ENCODE measurements at regions not wholly inside any gene's neighbourhood (a gene's known extent, or its start where the extent isn't known, plus 50 kb on each side); places are given as distances from the start of the nearest gene placed in this dataset.

DNA sequence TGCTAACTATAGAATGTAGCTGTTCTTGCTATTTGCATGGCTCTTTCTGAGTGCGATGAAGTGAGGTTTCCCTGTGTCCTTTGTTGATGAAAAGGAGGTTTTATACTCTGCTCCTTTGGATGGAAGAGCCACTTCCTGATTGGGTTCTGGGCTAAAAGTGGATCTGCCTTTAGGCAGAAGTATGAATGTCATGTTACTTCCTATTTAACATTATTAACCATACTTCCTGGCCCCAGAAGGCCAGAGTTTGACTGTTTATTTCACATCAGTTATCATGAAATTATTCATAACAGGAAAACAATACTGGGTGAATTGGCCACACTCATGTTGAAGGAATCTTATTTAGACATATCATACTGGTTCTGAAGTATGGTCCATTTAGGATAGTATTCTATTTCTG lies 386.2 kb downstream of the PCDH7 start:
- no peak for DNase-seq (ENCODE audit: low spot score)

DNA sequence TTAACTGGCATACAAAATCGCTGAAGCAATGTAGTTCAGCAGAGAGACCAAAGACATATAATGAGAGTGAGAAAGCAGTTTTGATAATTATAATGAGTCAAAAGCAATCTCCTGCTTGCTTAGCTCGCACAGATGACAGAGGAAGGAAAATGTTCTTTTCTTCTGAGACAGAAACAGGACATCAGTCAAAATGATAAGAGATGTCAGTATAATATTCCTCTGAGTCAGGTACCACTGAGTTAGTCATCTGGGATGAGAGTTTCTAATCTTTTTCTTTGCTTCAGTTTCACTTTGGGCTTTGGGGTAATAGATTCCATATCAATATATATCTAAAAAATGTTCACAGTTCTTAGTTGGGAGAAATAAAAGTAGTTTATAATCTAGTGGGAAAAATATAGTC lies 387.2 kb downstream of the PCDH7 start:
- no peak for DNase-seq (ENCODE audit: low spot score)

DNA sequence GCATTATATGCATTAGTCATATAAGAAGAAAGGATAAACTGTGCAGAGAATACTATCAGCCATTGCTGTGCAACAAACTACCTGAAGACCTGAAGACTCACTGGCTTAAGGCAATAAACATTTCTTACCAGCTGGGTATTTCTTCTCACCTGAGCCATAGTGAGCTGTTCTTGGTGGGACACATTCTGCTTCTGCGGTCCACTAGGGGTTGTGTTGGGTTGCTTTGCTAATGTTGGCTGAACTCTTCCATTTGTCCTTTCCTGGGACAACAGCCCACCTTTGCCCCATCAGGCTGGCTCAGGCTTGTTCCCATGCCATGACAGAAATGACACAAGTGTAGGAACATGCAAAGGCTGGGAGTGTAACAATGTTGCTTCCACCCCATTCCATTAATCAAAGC lies 388.6 kb downstream of the PCDH7 start:
- DNase-seq (ENCODE audit: low spot score) = no peak

DNA sequence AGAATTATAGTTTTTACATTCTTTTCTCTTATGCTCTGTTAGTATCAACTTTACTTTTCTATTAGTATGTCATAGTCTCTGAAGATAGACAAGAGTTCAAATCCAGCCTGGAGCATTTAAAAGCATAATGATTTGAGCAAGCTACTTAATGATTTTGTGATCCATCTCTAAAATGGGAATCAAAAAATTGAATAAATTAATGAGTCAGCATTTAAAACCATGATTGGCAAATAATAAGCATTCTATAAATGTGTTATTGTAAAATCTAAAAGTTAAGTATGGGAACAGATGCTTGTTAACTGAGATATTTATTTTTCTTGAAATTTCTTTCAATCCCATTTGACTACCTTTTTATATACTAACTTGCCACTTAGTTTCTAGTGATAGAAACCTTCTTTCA lies 391.6 kb downstream of the PCDH7 start:
- DNase-seq (ENCODE audit: low spot score) = no peak

DNA sequence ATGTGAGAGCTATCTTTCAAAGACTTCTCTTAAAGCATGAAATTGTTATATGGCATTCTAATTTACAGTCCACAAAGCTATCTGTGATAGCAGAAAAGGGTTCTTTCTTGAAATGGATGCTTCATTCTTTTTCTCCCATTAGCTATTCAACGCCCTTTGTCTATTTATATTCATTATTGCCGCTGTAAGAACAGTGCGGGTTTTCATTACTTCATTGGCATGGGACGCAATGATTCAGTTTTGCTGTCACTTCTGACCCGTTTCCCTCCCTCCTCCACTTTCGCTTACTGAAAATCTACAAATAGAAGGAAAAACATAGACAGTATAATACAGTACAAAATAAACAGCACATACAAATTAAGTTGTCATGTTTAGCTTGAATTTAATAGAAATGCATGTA lies 394.6 kb downstream of the PCDH7 start:
- DNase-seq (ENCODE audit: low spot score) = peak; percentile 69

DNA sequence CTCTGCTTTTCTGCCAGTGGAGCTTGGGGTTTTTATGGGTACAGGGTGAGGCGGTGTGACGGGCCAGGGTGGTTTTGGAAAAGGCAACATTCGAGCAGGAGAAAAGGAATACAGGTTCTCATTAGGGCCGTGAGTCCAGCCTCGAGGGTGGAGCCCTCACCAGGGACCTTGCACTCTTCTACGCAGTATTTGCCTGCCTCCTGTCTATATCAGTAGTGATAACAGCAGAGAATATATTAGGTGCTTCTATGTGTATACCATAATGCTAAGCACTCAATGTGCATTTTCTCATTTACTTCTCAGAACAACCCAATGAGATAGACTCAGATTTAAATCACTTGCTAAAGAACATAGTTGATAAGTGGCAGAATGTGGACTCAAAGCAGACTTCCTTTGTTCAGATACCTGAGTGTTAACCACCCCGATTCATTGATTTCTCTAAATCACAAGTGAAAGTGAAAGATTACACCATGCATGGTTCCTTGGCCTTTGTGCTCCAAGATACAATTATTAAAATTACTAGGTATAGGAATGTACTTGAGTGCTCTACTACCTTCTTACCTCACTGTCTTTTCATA lies 403.9 kb downstream of the PCDH7 start:
- DNase-seq (ENCODE audit: low spot score) = no peak

DNA sequence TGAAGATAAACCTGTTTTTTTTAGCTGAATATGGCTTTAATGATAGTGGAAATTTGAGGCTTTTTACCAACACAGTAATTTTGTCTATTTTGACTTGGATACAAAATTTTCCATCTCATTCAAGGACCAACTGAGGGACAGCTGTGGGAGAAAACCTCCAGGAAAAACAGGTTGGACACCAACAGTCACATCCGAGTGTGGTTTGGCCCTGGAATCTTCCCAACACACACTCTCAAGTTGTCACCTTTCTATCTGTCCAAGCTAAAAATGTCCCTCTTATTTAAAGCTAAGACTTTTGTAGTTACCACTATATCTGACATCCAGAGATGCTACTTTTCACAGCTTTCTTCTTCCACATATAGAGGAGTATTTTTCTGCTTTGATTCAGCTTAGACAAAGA lies 404.9 kb downstream of the PCDH7 start:
- no peak for DNase-seq (ENCODE audit: low spot score)

DNA sequence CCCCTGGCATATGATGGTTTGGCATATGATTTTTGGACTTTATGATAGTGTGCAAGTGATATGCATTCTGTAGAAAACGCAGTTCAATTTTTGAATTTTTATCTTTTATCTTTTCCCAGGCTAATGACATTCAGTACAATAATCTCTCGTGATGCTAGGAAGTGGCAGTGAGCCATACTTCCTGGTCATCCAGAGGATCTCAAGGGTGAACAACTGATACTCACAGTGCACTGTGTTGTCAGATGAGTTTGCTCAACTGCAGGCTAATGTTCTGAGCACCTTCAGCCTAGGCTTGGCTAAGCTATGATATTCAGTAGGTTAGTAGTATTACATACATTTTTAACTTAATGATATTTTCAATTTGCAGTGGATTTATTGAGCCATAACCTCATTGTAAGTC lies 405.3 kb downstream of the PCDH7 start:
- no peak for DNase-seq (ENCODE audit: low spot score)

DNA sequence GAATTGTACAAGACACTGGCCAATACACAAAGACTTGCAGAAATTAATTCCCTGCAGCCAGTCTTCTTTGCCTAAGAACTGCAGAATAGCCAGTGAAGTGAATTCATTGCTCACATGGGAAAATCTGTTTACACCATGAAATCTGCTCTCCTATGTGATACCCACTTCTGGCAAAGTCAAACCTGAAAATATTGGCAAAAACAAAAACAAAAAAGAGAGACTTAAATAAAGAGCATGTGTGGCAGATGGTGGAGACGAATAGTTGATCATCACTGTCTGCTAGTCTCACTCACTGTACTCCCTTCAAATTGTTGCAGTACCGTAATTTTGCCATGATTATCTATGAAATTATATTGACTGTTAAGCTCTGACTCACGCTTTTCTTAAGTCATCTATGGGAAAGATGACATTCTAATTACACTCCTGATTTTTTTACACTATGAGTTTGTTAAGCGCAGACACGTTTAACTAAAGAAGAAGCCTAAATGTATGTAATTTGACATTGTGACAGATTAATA lies 406.8 kb downstream of the PCDH7 start:
- no peak for DNase-seq (ENCODE audit: low spot score)

DNA sequence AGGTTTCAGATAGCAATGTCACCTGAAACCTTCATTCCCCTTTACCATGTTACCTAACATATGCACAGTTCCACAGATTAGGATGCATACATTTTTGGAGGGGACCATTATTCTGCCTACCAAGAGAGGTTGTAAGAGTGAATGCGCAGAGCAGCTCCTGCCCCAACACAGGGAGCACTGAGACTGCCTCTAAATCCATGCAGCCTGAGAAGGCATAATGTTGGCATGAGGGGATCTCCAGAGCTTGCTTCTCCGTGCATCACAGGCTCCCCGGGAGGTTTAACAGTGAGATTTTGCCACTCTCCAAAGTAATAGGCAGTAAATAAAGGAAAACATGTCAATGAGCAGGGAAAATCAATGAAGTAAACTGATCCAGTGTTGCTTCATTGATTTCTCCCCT lies 410.8 kb downstream of the PCDH7 start:
- DNase-seq (ENCODE audit: low spot score) = no peak

DNA sequence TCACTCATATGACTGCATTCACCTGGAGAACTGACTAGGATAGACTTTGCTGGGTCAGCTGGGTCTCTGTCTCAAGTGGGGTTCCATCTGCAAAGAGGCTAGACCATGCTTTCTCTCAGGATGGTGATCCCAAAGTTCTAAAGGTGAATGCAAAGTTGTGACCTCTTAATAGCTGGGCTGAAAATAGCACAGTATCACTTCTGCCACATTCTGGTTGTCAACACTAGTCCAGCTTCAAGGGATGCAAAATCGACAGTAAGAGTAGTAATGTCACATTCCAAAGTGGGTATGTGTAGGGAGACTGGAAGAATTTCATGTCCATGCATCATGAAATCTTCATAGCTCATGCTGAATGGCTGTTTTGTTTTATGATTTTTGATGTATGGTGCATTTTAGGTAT lies 414.6 kb downstream of the PCDH7 start:
- no peak for DNase-seq (ENCODE audit: low spot score)

DNA sequence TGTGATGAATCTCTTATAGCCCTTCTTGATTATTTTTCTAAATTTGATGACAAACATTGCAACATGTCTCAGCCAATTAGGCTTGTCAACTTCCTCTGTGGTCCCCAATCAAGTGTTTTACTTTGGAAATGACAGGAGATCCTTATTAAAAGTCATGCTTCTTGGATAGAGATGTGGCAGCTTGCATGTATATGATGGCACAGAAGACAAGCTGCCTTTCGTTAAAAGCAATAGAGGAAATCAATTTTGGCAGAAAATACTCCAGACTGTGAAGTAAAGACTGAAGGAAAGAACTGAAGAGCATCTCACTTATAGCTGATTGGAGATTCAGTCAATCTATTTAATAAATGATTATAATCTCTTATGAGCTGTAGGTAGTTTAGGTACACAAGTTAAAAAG lies 419.6 kb downstream of the PCDH7 start:
- no peak for DNase-seq (ENCODE audit: low spot score)

DNA sequence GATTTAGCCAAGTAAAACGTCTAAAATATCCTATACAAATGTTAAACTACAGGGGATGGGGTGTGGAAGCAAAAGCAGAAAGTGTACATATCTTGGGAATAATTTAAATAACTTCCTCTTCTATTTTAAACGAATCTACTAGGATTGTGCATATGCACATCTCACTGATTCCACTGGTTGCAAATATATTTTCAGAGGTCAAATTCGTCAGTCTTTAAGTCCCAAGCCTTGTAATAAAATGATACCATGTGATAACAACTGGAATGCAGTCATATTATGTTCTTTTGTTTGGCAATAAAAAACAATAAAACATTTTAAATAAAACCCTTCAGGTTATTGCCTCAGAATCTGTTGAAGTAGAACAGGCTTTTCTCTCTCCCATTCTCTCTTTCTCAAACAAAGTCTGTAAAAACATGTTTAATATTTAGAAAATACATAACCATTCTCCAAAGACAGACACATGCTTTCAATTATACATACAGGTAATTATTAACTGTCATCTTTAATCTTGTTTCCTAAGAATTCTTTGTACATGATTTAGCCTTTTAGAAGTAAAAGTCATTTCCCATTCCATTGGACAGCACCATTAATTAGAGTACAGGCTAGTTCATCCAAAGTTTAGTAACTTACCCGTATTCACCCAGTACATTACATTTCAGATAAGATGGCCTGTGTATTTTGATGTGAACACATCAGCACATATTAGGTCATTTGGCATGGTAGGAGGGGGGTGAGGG lies 421.1 kb downstream of the PCDH7 start:
- no peak for DNase-seq (ENCODE audit: low spot score)

DNA sequence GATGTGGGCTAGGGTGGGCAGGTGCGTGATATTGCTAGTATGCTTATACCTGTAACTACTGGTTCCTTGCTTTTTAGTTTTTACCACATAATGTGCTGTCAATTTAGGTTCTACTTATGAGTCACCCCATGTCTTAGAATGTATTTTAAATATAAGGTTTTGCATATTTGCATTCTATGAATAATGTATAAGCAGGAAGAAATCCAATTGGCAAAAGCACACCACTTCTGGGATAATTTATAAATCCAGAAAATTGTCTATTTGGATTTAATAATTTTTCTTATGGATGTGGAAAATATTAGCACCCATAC lies 421.6 kb downstream of the PCDH7 start:
- no peak for DNase-seq (ENCODE audit: low spot score)

DNA sequence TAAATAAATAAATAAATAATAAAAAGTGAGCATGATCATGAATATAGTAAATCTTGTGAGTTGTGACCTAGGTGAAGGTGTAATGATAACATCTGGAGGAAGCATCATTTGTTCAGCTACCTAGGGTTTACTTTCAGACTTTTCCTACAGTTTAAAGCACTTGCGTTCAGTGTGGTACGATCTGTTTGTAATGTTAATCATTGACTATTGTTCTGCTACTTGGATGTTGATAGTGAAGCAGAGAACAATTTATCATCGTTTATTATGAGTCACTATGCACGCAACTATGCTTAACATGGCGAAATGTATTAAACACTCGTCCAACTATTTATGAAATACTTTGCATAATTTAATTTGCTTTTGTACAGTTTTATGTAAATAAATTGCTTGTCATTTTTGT lies 426.2 kb downstream of the PCDH7 start:
- DNase-seq (ENCODE audit: low spot score) = no peak

DNA sequence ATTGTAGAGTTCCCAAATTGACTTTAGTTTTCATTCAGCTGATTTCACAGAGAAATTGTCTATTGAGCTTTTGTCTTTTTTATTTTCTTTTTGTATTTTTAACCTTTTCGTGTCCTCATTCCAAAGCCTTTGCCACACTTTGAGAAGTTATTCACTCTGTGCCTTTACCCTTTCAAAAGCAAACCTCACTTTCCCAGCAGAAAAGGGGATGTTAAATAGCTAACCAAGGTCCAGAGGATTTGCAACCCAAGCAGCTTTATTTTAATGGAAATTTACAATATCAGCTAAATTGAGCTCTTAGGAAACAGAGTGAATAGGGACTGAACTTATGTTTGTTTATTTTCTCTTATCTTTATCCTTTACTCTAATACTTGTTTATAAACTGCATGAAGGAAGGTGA lies 428.8 kb downstream of the PCDH7 start:
- no peak for DNase-seq (ENCODE audit: low spot score)

DNA sequence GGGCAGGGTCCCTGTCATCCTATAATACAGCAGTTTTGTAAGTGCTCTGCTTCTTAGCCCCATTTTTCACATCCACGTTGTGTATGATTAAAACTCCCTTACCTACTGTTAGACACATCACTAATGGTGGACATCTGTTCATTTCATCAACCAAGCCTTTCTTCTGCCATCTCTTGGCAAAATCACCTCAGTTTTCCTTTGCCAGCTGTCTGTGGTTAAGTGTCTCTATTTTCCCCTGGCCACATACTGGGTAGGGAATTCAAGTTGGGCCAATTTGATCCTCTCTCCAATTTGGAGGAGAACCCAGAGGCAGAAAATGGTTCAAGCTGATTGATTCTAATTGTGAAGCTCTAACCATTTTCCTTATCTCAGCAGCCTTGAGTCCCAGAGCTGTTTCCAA lies 436.1 kb downstream of the PCDH7 start:
- DNase-seq (ENCODE audit: low spot score) = peak; percentile 21

DNA sequence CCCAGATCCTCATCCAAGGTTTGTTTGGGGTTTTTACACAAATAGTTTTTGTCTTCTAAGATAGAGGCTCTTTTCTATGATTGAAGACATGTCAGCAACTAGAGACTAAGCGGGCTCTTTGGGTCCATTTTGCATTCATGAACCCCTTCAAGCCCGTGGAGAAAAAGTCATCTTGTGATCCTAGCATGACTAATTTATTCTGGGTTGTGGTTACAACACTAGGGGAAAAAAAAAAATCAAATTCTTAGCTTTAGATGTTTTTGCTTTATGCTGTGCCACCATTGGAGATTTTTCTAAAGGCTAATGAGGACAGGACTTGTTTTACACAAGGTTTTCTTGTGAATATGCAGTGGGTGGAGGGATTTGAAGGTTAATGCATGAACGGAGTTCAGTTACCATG lies 440.0 kb downstream of the PCDH7 start:
- DNase-seq (ENCODE audit: low spot score) = peak; percentile 37

DNA sequence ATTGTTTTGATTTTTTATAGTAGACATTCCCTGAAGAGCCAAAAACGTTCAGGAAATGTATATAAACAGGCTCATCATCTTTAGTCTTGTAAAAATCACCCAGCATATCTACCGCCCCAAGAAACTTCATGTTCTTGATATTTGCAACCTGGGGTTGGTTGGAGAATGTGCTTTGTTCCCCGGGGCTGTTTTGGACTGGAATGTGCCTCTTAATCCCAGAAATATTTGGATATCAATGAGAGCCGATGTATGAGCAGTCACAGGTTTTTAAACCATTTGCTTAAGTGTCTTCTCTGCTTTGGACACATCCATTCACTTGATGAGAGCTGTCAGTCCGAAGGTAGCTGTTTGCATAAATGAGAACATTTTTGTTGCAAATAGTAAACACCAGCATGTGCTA lies 449.7 kb downstream of the PCDH7 start:
- no peak for DNase-seq (ENCODE audit: low spot score)

DNA sequence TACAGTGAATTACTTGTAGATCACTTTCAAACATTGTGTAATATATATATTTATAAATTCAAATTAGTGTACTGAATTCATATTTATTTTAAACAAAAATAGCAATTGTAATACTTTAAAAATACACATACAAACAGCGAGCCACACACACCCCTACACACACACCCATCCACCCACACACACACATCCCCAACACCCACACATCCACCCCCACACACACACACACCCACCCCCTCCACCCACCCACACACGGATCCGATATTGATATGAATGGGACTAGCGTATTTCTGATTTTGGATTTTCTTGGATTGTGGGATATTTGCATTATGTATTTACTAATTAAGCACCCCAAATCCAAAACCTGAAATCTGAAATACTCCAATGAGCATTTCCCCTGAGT lies 451.2 kb downstream of the PCDH7 start:
- no peak for DNase-seq (ENCODE audit: low spot score)

DNA sequence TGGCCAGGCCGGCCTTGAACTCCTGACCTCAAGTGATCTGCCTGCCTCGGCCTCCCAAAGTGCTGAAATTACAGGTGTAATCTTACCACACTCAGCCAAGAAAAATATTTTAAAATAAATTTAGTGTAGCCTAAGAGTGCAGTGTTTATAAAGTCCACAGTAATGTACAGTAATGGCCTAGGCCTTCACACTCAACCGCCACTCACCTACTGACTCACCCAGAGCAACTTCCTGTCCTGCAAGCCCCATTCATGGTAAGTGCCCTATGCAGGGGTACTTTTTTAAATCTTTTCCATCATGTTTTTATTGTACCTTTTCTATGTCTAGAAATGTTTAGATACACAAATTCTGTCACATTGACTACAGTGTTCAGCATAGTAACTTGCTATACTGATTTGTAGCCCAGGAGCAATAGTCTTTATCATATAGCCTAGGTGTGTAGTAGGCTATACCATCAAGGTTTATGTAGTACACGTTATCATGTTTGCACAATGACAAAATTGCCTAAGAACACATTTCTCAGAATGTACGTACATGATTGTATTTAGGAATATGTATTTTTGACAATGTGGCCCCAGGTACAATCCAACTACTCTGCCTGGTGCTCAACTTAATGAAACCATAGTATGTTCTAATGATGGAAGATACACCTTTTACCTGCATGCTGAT lies 455.2 kb downstream of the PCDH7 start:
- no peak for DNase-seq (ENCODE audit: low spot score)

DNA sequence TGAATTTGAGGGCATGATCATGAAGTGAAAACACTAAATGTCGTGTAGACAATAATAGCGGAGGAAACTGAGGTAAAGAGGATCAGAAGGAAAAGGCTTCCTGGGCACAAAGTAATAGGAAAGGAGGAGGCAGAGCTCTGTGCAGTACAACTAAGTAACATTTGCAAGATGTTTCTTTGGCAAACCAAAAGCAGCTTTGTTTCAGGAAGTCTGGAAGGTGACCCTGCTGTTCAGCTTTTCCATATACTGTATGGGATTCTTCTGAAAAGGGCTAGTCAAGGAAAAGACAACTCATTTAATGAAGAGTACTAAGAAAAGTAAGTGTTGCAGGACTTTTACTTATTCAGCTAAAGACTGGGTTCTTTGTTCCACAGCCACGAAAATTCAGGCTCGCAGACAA lies 463.1 kb downstream of the PCDH7 start:
- DNase-seq (ENCODE audit: low spot score) = no peak

DNA sequence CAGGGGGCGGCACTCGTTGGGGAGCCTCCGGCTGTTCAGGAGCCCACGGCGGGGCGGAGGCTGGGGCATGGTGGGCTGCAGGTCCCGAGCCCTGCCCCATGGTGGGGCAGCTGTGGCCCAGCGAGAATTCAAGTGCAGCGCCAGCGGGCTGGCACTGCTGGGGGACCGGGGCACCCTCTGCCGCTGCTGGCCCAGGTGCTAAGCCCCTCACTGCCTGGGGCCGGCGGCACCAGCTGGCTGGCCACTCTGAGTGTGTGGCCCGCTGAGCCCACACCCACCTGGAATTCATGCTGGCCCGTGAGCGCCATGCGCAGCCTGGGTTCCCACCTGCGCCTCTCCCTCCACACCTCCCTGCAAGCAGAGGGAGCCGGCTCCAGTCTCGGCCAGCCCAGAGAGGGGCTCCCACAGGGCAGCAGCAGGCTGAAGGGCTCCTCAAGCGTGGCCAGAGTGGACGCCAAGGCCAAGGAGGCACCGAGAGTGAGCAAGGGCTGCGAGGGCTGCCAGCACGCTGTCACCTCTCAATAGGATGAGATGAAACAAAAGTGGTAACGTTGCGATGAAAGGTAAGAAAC lies 464.9 kb downstream of the PCDH7 start:
- DNase-seq (ENCODE audit: low spot score) = no peak
